Panc1 (cell line): ENCODE measurements at regions not wholly inside any gene's neighbourhood (a gene's known extent, or its start where the extent isn't known, plus 50 kb on each side); places are given as distances from the start of the nearest gene placed in this dataset.

Experiments
- ATAC-seq: fragments of 200-7000 bp; cut with Tn5 transposase; 2 replicates; pipeline ENCODE4 v1.9.1; 2020; ENCODE audit warnings: mild to moderate bottlenecking, moderate library complexity
- BruUV-seq: library from RNA; stranded (reverse); fragments of 400-500 nt; replicated peaks from 2 replicates; lab custom pipeline; 2021; lab: Mats Ljungman, UMichigan
- CTCF ChIA-PET: fragments of 300-600 bp; sonication (Branson Sonifier 250); formaldehyde crosslinking; loops from one replicate; lab custom pipeline; 2022; ENCODE audit warnings: antibody characterized with exemption; lab: Charles Lee
- POLR2A ChIA-PET: fragments of 300-600 bp; sonication (Branson Sonifier 250); formaldehyde crosslinking; loops from one replicate; lab custom pipeline; 2022; ENCODE audit warnings: antibody characterized with exemption; lab: Charles Lee
- DNase-seq: peaks from one replicate; pipeline ENCODE4 v3.0.0-alpha.2; 2010; ENCODE audit warnings: low read depth, low spot score
- H3K27ac ChIP-seq: 2 replicates; pipeline ENCODE4 v1.5.1; 2011; ENCODE audit warnings: mild to moderate bottlenecking, low read length, inconsistent platforms
- H3K27me3 ChIP-seq: fragments of 200-500 bp; sonication (Bioruptor generic); 2 replicates; pipeline ENCODE4 v1.6.0; 2014; ENCODE audit warnings: low read length, inconsistent platforms; ENCODE audit not compliant: control insufficient read depth, insufficient read depth
- H3K36me3 ChIP-seq: fragments of 200-500 bp; sonication (Bioruptor generic); 2 replicates; pipeline ENCODE4 v1.5.1; 2014; ENCODE audit warnings: inconsistent platforms, mild to moderate bottlenecking, low read length, moderate library complexity; ENCODE audit not compliant: control insufficient read depth, insufficient read depth
- H3K4me1 ChIP-seq: 2 replicates; pipeline ENCODE4 v1.5.1; 2011; ENCODE audit warnings: inconsistent platforms, mild to moderate bottlenecking, low read length, moderate library complexity; ENCODE audit not compliant: control insufficient read depth, insufficient read depth
- H3K4me3 ChIP-seq, 2 experiments: 2 replicates each; pipeline ENCODE4 v1.5.1; 2011 to 2012; ENCODE audit warnings: low read depth in 2 of 2, low read length in 2 of 2, mild to moderate bottlenecking in 2 of 2, inconsistent platforms in 1 of 2, moderate library complexity in 1 of 2
- H3K9me3 ChIP-seq: fragments of 200-500 bp; sonication (Bioruptor generic); 2 replicates; pipeline ENCODE4 v1.5.1; 2014; ENCODE audit warnings: low read depth, mild to moderate bottlenecking, inconsistent platforms, low read length, moderate library complexity; ENCODE audit not compliant: control insufficient read depth, insufficient read depth
- POLR2AphosphoS5 ChIP-seq: IDR thresholded peaks from 2 replicates; pipeline ENCODE4 v1.6.1; 2012; ENCODE audit warnings: mild to moderate bottlenecking, low read depth, low read length, moderate library complexity
- SIN3A ChIP-seq: IDR thresholded peaks from 2 replicates; pipeline ENCODE4 v1.6.1; 2012; ENCODE audit warnings: low read depth, mild to moderate bottlenecking, low read length, moderate library complexity, borderline replicate concordance; ENCODE audit not compliant: insufficient read depth
- TCF7L2 ChIP-seq: IDR thresholded peaks from 2 replicates; pipeline ENCODE4 v1.6.1; 2011; ENCODE audit warnings: mild to moderate bottlenecking, low read depth, low read length, inconsistent platforms
- in situ Hi-C: cut with HindIII; loops from 2 replicates; pipeline ENCODE4 v1.10.0; 2016; ENCODE audit warnings: low sequenced_read_pairs, low pct_unique_long_range_greater_than_20kb
- intact Hi-C: fragments of 100-400 bp; cut with micrococcal nuclease; formaldehyde crosslinking; loops from one replicate; pipeline ENCODE4 v1.10.0; 2022; ENCODE audit not compliant: unreplicated experiment
- TF ChIP-seq, protein P1 (sequence below): fragments of 450-650 bp; IDR thresholded peaks from 2 replicates; pipeline ENCODE4 v1.5.1; 2017; ENCODE audit warnings: mild to moderate bottlenecking
- TF ChIP-seq, protein P2 (sequence below), 2 experiments: IDR thresholded peaks; 2 replicates each; pipeline ENCODE4 v1.6.1; 2011 to 2012; ENCODE audit warnings: low read depth in 2 of 2, control low read depth in 1 of 2, low read length in 1 of 2, mild to moderate bottlenecking in 1 of 2, moderate library complexity in 1 of 2; ENCODE audit not compliant: insufficient read depth in 1 of 2

DNA sequence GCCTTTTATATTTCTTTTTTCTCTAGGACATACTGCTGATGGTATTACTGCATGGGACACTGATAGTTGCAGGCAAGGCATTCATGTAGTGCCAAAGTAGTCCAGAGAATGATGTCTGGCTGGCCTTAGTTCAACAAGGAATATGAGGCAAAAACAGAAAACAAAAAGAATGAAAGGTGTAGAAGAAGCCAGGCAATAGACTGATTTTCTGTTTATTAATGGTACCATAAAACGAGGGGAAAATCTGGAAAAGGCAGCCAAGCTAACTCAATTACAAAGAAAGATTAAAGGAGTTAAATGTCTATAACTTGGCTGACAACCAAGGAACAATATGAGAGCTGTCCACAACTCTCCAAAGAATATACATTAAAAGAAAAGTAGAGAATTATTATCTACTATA lies 284.9 kb downstream of the ZEB2 start:
- no peak overlapping the region for H3K27ac ChIP-seq
- ATAC-seq (no peak), DNase-seq (no peak)
- in situ Hi-C loops: no loop called here
- BruUV-seq: no TSS peak
- H3K9me3 ChIP-seq: no peaks in the 10 kb centered on the region
- TF ChIP-seq, protein P1, sequence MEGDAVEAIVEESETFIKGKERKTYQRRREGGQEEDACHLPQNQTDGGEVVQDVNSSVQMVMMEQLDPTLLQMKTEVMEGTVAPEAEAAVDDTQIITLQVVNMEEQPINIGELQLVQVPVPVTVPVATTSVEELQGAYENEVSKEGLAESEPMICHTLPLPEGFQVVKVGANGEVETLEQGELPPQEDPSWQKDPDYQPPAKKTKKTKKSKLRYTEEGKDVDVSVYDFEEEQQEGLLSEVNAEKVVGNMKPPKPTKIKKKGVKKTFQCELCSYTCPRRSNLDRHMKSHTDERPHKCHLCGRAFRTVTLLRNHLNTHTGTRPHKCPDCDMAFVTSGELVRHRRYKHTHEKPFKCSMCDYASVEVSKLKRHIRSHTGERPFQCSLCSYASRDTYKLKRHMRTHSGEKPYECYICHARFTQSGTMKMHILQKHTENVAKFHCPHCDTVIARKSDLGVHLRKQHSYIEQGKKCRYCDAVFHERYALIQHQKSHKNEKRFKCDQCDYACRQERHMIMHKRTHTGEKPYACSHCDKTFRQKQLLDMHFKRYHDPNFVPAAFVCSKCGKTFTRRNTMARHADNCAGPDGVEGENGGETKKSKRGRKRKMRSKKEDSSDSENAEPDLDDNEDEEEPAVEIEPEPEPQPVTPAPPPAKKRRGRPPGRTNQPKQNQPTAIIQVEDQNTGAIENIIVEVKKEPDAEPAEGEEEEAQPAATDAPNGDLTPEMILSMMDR: no peak
- no peak for TF ChIP-seq POLR2AphosphoS5
- TF ChIP-seq SIN3A: no peak
- TF ChIP-seq, protein P2, sequence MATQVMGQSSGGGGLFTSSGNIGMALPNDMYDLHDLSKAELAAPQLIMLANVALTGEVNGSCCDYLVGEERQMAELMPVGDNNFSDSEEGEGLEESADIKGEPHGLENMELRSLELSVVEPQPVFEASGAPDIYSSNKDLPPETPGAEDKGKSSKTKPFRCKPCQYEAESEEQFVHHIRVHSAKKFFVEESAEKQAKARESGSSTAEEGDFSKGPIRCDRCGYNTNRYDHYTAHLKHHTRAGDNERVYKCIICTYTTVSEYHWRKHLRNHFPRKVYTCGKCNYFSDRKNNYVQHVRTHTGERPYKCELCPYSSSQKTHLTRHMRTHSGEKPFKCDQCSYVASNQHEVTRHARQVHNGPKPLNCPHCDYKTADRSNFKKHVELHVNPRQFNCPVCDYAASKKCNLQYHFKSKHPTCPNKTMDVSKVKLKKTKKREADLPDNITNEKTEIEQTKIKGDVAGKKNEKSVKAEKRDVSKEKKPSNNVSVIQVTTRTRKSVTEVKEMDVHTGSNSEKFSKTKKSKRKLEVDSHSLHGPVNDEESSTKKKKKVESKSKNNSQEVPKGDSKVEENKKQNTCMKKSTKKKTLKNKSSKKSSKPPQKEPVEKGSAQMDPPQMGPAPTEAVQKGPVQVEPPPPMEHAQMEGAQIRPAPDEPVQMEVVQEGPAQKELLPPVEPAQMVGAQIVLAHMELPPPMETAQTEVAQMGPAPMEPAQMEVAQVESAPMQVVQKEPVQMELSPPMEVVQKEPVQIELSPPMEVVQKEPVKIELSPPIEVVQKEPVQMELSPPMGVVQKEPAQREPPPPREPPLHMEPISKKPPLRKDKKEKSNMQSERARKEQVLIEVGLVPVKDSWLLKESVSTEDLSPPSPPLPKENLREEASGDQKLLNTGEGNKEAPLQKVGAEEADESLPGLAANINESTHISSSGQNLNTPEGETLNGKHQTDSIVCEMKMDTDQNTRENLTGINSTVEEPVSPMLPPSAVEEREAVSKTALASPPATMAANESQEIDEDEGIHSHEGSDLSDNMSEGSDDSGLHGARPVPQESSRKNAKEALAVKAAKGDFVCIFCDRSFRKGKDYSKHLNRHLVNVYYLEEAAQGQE (IDR thresholded peaks at IDR 0.05; ENCODE audit: insufficient read depth in 1 of 2, low read depth in 2 of 2, low read length in 1 of 2): no peak
- no peak for TF ChIP-seq TCF7L2
- no peaks in the 10 kb centered on the region for H3K4me1 ChIP-seq
- no peak overlapping the region for H3K4me3 ChIP-seq
- H3K36me3 ChIP-seq: no peaks in the 10 kb centered on the region
- intact Hi-C loops: no loop called here
- H3K27me3 ChIP-seq: no peaks in the 10 kb centered on the region
- ChIA-PET POLR2A (no interaction called here), CTCF (no interaction called here)

DNA sequence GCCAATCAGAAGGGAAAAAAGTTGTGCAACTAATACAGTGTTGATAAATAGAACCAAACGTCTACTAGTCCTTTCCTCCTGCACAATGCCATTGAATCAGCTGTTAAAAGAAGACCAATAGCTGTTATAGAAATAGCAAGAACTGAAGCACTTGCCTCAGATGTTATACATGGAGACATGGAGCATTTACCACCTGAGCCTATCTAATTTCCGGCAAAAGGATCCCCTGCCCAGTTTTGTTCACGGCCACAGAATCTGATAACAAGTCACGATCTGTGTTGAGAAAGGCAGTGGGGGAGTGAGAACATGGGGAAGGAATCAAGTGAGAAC lies 285.4 kb downstream of the ZEB2 start:
- TF ChIP-seq, protein P2 (IDR thresholded peaks at IDR 0.05; ENCODE audit: insufficient read depth in 1 of 2, low read depth in 2 of 2, low read length in 1 of 2): no peak
- TF ChIP-seq TCF7L2 (no peak), POLR2AphosphoS5 (no peak), SIN3A (no peak)
- TF ChIP-seq, protein P1: no peak

More for the DNA sequence above, 285.4 kb downstream of the ZEB2 start:
- Histone ChIP-seq H3K4me1 (no peaks in the 10 kb centered on the region), H3K27me3 (no peaks in the 10 kb centered on the region), H3K4me3 (no peak overlapping the region), H3K9me3 (no peaks in the 10 kb centered on the region), H3K36me3 (no peaks in the 10 kb centered on the region), H3K27ac (no peak overlapping the region)
- intact Hi-C loops: no loop called here
- DNase-seq (no peak), ATAC-seq (no peak)
- in situ Hi-C loops: no loop called here
- POLR2A ChIA-PET: no interaction called here
- CTCF ChIA-PET: no interaction called here
- no TSS peak for BruUV-seq
